NOMO-1 treated with DMSO at 0.1 percent for 48 hours (cell line): ENCODE measurements at regions not wholly inside any gene's neighbourhood (a gene's known extent, or its start where the extent isn't known, plus 50 kb on each side); places are given as distances from the start of the nearest gene placed in this dataset.
A peak's percentile ranks its signal among the peaks of the same experiment; 100 is the strongest.

Experiments
- DNase-seq: peaks from one replicate; lab custom pipeline; 2025; ENCODE audit not compliant: unreplicated experiment; lab: John Stamatoyannopoulos, UW

- no peak for DNase-seq
These were observed 109.2 kb upstream of the RUNX3 start for GRCh38 chr1:25039229-25039628.

DNA sequence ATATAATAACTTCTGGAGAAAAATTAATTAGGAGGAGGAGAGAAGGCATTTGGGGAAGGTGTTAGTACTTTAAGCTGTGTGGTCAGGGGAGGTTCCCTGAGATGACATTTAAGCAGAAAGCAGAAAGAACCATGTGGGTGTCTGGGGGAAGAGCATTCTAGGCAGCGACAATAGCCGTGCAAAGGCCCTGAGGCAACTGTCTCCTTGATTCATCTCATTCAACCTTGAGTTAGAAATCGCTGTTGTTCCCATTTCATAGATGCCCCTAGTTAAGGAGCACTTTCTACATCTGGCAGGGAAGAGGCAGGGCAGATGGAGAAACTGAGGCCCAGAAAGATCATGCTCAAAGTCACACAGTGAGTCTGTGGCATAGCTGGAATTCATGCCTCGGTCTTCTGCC lies 108.6 kb upstream of the RUNX3 start:
- DNase-seq, result no peak

DNA sequence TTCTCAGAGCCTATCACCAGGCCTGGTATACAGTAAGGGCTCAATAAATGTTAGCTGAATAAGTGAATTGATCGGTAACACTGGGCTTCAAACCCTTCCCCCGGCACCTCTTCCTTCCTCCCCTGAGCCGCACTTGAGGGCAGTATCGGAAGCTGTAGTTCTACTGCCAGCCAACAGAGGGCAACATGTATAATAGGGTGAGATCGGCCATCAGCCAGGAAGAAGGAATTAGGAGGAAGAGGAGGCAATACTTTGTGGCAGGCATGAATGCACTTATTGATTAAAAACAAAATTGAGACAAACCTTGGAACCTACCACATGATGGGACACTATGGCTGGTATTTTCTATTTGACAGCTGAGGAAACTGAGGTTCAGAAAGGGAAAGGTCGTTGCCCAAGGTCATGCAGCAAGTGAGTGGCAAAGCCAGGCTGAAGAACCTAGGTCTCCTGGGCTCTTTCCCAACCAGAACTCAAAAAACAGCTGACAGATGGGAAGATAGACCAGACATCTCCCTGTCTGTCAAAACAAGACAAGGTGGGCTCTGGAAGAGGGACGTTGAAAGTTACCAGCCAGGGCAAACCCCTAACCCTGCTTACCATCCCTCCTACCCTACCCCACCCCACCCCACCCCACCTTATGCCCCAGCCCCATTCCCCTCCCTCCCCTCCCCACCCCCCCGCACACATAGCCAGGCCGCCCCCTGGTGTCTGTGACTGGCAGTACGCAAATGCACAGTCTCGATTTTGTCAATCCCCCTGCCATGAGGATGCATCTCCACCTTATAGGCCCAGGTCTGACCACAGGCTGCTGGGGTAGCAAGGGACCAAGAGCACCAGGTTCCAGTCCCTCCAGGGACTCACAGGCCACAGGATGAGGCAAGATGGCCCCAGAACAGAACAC lies 107.3 kb upstream of the RUNX3 start:
- peak; percentile 59 for DNase-seq

GRCh38 chr1:25036117-25036546 lies 106.1 kb upstream of the RUNX3 start:
- no peak for DNase-seq

GRCh38 chr1:25035523-25036116 lies 105.5 kb upstream of the RUNX3 start:
- DNase-seq, result no peak

DNA sequence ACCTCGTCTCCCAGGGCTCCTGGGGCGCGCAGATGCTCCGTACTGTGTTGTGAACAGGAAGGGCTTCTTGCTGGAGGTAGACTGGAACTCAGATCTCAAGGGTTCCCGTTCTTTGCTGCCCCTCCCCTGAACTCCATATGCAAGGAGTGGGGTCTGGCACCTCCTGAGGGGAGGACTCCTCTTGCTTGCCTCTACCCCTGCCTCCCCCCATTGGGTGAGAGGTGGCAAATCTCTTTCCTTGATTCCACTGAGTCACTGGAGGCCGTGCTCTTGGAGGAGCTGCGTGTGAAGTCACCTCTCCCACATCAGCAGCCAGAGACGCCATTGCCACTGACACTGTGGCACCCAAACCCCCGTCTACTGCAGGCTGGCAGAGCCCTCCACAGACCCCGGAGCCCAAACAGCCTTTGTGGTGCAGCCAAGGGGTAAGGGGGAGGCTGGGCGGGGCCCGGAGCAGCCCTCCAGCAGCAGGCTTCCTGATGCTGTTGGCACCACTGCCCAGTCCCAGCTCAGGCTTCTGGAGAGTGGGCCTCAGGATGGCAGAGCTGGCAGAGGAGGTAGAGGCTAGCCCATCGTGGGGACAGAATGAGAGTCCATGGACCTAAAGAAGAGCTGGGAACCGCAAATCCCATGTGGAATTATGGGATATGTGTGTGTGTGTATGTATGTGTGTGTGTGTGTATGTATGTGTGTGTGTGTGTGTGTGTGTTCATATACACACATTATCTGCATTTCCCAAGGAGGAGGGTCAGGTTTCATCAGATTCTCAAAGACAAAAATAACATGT lies 104.9 kb upstream of the RUNX3 start:
- DNase-seq, result no peak

GRCh38 chr1:25033828-25034705 lies 104.0 kb upstream of the RUNX3 start:
- DNase-seq, result peak; percentile 97

- no peak for DNase-seq
These were observed 103.2 kb upstream of the RUNX3 start for GRCh38 chr1:25033030-25033827.

- no peak for DNase-seq
These were observed 102.0 kb upstream of the RUNX3 start for GRCh38 chr1:25031966-25032667.

DNA sequence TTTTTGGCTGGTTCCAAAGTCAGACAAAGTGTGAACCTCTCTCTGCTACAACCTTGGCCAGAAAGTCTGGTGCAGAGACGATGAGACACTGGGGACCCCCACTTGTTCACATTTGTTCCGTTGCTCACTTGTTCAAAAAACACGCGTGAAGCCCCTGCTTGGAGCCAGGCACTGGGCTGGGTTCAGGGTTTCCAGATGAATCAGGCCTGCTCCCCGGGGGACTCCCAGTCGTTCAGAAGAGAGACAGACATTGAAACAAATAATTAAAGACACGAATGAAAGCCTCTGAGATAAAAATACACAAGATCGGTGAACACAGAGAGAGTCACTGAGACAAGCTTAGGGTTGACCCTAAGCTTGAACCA lies 101.5 kb upstream of the RUNX3 start:
- DNase-seq, result no peak

- DNase-seq, result peak; percentile 67
These were observed 100.9 kb upstream of the RUNX3 start for GRCh38 chr1:25030674-25031589.

- no peak for DNase-seq
These were observed 99.9 kb upstream of the RUNX3 start for GRCh38 chr1:25030012-25030411.

GRCh38 chr1:25028907-25029599 lies 99.0 kb upstream of the RUNX3 start:
- DNase-seq, result no peak

DNA sequence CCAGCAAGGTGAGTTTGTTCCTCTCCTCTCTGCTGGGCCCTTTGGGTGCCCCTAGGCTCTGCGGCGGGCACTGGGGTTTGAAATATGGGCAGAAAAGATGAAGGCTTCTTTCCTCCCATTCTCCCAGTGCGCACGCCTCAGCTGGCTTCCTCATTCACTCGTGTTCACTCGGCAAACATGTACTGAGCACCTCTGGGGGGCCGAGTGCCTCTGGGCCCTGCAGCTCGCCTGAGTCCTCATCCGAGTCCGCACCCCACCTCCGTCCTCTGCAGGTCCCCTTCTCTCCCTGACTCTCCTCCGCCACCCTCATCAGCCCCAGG lies 98.5 kb upstream of the RUNX3 start:
- DNase-seq, result no peak

GRCh38 chr1:25027822-25028586 lies 97.9 kb upstream of the RUNX3 start:
- DNase-seq, result no peak

GRCh38 chr1:25026730-25027450 lies 96.8 kb upstream of the RUNX3 start:
- DNase-seq, result no peak

DNA sequence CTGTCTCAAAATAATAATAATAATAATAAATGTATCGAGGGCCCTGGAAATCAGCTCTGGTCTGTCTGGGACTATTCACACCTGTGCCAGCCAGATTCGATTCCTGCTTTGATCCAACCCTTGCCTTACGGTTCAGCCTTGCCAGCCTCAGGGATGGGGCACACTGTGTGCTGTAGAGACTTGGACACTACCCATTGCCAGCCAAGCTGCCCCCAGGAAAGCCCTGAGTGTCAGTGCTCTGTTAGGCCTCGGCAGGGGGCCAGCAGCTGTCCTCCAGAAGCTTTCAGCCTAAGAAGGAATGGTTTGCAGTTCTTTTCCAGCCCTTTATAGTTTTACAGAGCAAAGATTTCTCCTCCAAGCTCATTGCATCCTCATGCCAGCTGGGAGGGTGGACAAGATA lies 96.2 kb upstream of the RUNX3 start:
- no peak for DNase-seq
